Epidermal melanocyte (primary cell): ENCODE measurements at regions not wholly inside any gene's neighbourhood (a gene's known extent, or its start where the extent isn't known, plus 50 kb on each side); places are given as distances from the start of the nearest gene placed in this dataset.

ENCODE experiments used
- DNase-seq: peaks from one replicate; pipeline ENCODE4 v3.0.0; 2011; ENCODE audit warnings: low spot score; ENCODE audit not compliant: insufficient read length

GRCh38 chr15:87805117-87805820 lies 451.3 kb downstream of the NTRK3 start:
- DNase-seq = no peak

GRCh38 chr15:87804451-87804850 lies 452.1 kb downstream of the NTRK3 start:
- DNase-seq = no peak

- DNase-seq = no peak
Observed at GRCh38 chr15:87799838-87800237, 456.7 kb downstream of the NTRK3 start.

- no peak for DNase-seq
Observed at GRCh38 chr15:87799428-87799827, 457.1 kb downstream of the NTRK3 start.

- no peak for DNase-seq
Observed at GRCh38 chr15:87793725-87794124, 462.8 kb downstream of the NTRK3 start.

GRCh38 chr15:87792250-87793040 lies 464.1 kb downstream of the NTRK3 start:
- no peak for DNase-seq

GRCh38 chr15:87781959-87782625 lies 474.4 kb downstream of the NTRK3 start:
- no peak for DNase-seq

GRCh38 chr15:87779746-87780145 lies 476.8 kb downstream of the NTRK3 start:
- no peak for DNase-seq

GRCh38 chr15:87778358-87778757 lies 478.2 kb downstream of the NTRK3 start:
- no peak for DNase-seq

- DNase-seq = no peak
Observed at GRCh38 chr15:87777054-87777561, 479.4 kb downstream of the NTRK3 start.

GRCh38 chr15:87767516-87767915 lies 489.0 kb downstream of the NTRK3 start:
- no peak for DNase-seq

GRCh38 chr15:87764461-87765240 lies 491.9 kb downstream of the NTRK3 start:
- no peak for DNase-seq

- DNase-seq = no peak
Observed at GRCh38 chr15:87763837-87764236, 492.7 kb downstream of the NTRK3 start.

- DNase-seq = no peak
Observed at GRCh38 chr15:87761736-87762509, 494.6 kb downstream of the NTRK3 start.

GRCh38 chr15:87760547-87761314 lies 495.8 kb downstream of the NTRK3 start:
- no peak for DNase-seq

- no peak for DNase-seq
Observed at GRCh38 chr15:87758794-87759418, 497.6 kb downstream of the NTRK3 start.

GRCh38 chr15:87757084-87757483 lies 499.5 kb downstream of the NTRK3 start:
- DNase-seq = no peak

- no peak for DNase-seq
Observed at GRCh38 chr15:87756072-87756471, 500.5 kb downstream of the NTRK3 start.

GRCh38 chr15:87755226-87755625 lies 501.3 kb downstream of the NTRK3 start:
- DNase-seq = no peak
